HEK293 (cell line): ENCODE measurements at regions not wholly inside any gene's neighbourhood (a gene's known extent, or its start where the extent isn't known, plus 50 kb on each side); places are given as distances from the start of the nearest gene placed in this dataset.

Experiments used
- CTCF ChIA-PET: fragments of 350-600 bp; formaldehyde crosslinking; extraction: SDS; loops from one replicate; lab custom pipeline; 2021; ENCODE audit warnings: antibody characterized with exemption; lab: Yijun Ruan, JAX
- POLR2A ChIA-PET: fragments of 300-600 bp; formaldehyde crosslinking; extraction: SDS; loops from one replicate; lab custom pipeline; 2020; ENCODE audit warnings: antibody characterized with exemption, inconsistent platforms; lab: Yijun Ruan, JAX
- H3K27ac ChIP-seq: fragments of 200-500 bp; sonication (Bioruptor generic); 2 replicates; pipeline ENCODE4 v1.5.1; 2014; ENCODE audit warnings: low read depth, low read length, control low read depth, inconsistent platforms; ENCODE audit errors: extremely low read depth
- H3K36me3 ChIP-seq, 2 experiments: fragments of 200-500 bp in 1 of 2; sonication (Bioruptor generic) in 1 of 2; 1 replicate in 1 of 2; 2 replicates in 1 of 2; pipeline ENCODE4 v1.5.1; 2014 to 2017; ENCODE audit warnings: inconsistent platforms in 2 of 2, low read length in 2 of 2; ENCODE audit not compliant: control insufficient read depth in 2 of 2, insufficient read depth in 1 of 2
- H3K4me1 ChIP-seq: fragments of 200-500 bp; sonication (Bioruptor generic); 2 replicates; pipeline ENCODE4 v1.5.1; 2014; ENCODE audit warnings: mild to moderate bottlenecking, low read length, inconsistent platforms; ENCODE audit not compliant: control insufficient read depth, insufficient read depth
- H3K4me3 ChIP-seq: 2 replicates; pipeline ENCODE4 v1.5.1; 2011; ENCODE audit warnings: low read depth, mild to moderate bottlenecking, control low read depth, low read length, moderate library complexity
- H3K9me3 ChIP-seq: fragments of 200-500 bp; sonication (Bioruptor generic); 2 replicates; pipeline ENCODE4 v1.5.1; 2014; ENCODE audit warnings: low read depth, low read length, inconsistent platforms; ENCODE audit not compliant: control insufficient read depth, insufficient read depth
- GFI1B ChIP-seq: fragments of 450-650 bp; formaldehyde crosslinking; IDR thresholded peaks from 2 replicates; pipeline ENCODE4 v1.5.1; 2016; ENCODE audit warnings: missing biosample characterization, missing genetic modification characterization
- GLIS1 ChIP-seq: fragments of 450-650 bp; formaldehyde crosslinking; IDR thresholded peaks from 2 replicates; pipeline ENCODE4 v1.5.1; 2016; ENCODE audit warnings: missing biosample characterization, missing genetic modification characterization
- PRDM1 ChIP-seq: fragments of 450-650 bp; formaldehyde crosslinking; IDR thresholded peaks from 2 replicates; pipeline ENCODE4; 2016; ENCODE audit warnings: missing biosample characterization, missing genetic modification characterization
- PRDM10 ChIP-seq: fragments of 450-650 bp; formaldehyde crosslinking; IDR thresholded peaks from 2 replicates; pipeline ENCODE4 v1.5.1; 2016; ENCODE audit warnings: missing biosample characterization, missing genetic modification characterization
- SP2 ChIP-seq: fragments of 450-650 bp; formaldehyde crosslinking; IDR thresholded peaks from 2 replicates; pipeline ENCODE4 v1.5.1; 2016; ENCODE audit warnings: missing biosample characterization, missing genetic modification characterization
- ZBTB7A ChIP-seq: fragments of 450-650 bp; formaldehyde crosslinking; IDR thresholded peaks from 2 replicates; pipeline ENCODE4 v1.5.1; 2016; ENCODE audit warnings: low read depth, missing biosample characterization, missing genetic modification characterization
- ZFHX2 ChIP-seq: fragments of 450-650 bp; formaldehyde crosslinking; conservative IDR thresholded peaks from 2 replicates; pipeline ENCODE4 v1.5.1; 2016; ENCODE audit warnings: missing biosample characterization, missing genetic modification characterization
- ZIC2 ChIP-seq: fragments of 450-650 bp; formaldehyde crosslinking; IDR thresholded peaks from 2 replicates; pipeline ENCODE4 v1.5.1; 2016; ENCODE audit warnings: missing biosample characterization, missing genetic modification characterization
- ZNF132 ChIP-seq: fragments of 450-650 bp; formaldehyde crosslinking; IDR thresholded peaks from 2 replicates; pipeline ENCODE4 v1.5.1; 2017; ENCODE audit warnings: missing biosample characterization, missing genetic modification characterization, borderline replicate concordance
- ZNF16 ChIP-seq: fragments of 450-650 bp; formaldehyde crosslinking; IDR thresholded peaks from 2 replicates; pipeline ENCODE4 v1.5.1; 2016; ENCODE audit warnings: low read depth, missing biosample characterization, missing genetic modification characterization
- ZNF292 ChIP-seq: fragments of 450-650 bp; formaldehyde crosslinking; IDR thresholded peaks from 2 replicates; pipeline ENCODE4 v1.5.1; 2016; ENCODE audit warnings: low read depth, missing biosample characterization, missing genetic modification characterization, borderline replicate concordance
- ZNF311 ChIP-seq: fragments of 450-650 bp; formaldehyde crosslinking; IDR thresholded peaks from 2 replicates; pipeline ENCODE4 v1.5.1; 2017; ENCODE audit warnings: missing biosample characterization, missing genetic modification characterization, borderline replicate concordance
- ZNF433 ChIP-seq: fragments of 450-650 bp; formaldehyde crosslinking; IDR thresholded peaks from 2 replicates; pipeline ENCODE4 v1.5.1; 2016; ENCODE audit warnings: missing biosample characterization, missing genetic modification characterization, low read depth
- ZNF514 ChIP-seq: fragments of 450-650 bp; formaldehyde crosslinking; IDR thresholded peaks from 2 replicates; pipeline ENCODE4 v1.5.1; 2016; ENCODE audit warnings: missing biosample characterization, missing genetic modification characterization
- ZNF555 ChIP-seq: fragments of 450-650 bp; formaldehyde crosslinking; conservative IDR thresholded peaks from 2 replicates; pipeline ENCODE4 v1.5.1; 2017; ENCODE audit warnings: missing biosample characterization, mild to moderate bottlenecking, missing genetic modification characterization, inconsistent platforms
- ZNF561 ChIP-seq: fragments of 450-650 bp; IDR thresholded peaks from 2 replicates; pipeline ENCODE4 v1.5.1; 2018; ENCODE audit warnings: missing biosample characterization, missing genetic modification characterization, borderline replicate concordance
- ZNF571 ChIP-seq: fragments of 450-650 bp; formaldehyde crosslinking; IDR thresholded peaks from 2 replicates; pipeline ENCODE4 v1.5.0; 2017; ENCODE audit warnings: missing biosample characterization, missing genetic modification characterization
- ZNF629 ChIP-seq: fragments of 450-650 bp; formaldehyde crosslinking; IDR thresholded peaks from 2 replicates; pipeline ENCODE4 v1.5.1; 2017; ENCODE audit warnings: missing biosample characterization, missing genetic modification characterization
- ZNF701 ChIP-seq: fragments of 450-650 bp; formaldehyde crosslinking; IDR thresholded peaks from 2 replicates; pipeline ENCODE4 v1.5.1; 2016; ENCODE audit warnings: missing biosample characterization, missing genetic modification characterization
- ZNF768 ChIP-seq: fragments of 450-650 bp; formaldehyde crosslinking; IDR thresholded peaks from 2 replicates; pipeline ENCODE4 v1.5.1; 2018; ENCODE audit warnings: missing biosample characterization, mild to moderate bottlenecking, missing genetic modification characterization
- ZNF785 ChIP-seq: fragments of 450-650 bp; formaldehyde crosslinking; IDR thresholded peaks from 2 replicates; pipeline ENCODE4 v1.5.1; 2016; ENCODE audit warnings: missing biosample characterization, missing genetic modification characterization
- TF ChIP-seq, protein P1 (sequence below): fragments of 450-650 bp; formaldehyde crosslinking; IDR thresholded peaks from 2 replicates; pipeline ENCODE4 v1.5.1; 2016; ENCODE audit warnings: missing biosample characterization, missing genetic modification characterization, borderline replicate concordance
- TF ChIP-seq, protein P2 (sequence below): fragments of 450-650 bp; formaldehyde crosslinking; IDR thresholded peaks from 2 replicates; pipeline ENCODE4 v1.5.1; 2016; ENCODE audit warnings: missing biosample characterization, missing genetic modification characterization
- TF ChIP-seq, protein P3 (sequence below): fragments of 450-650 bp; formaldehyde crosslinking; IDR thresholded peaks from 2 replicates; pipeline ENCODE4 v1.5.1; 2016; ENCODE audit warnings: missing biosample characterization, missing genetic modification characterization

- POLR2A ChIA-PET = no interaction called here
Observed at GRCh38 chr1:47550929-47551328, 113.1 kb downstream of the FOXD2 start.

GRCh38 chr1:47551971-47552528 lies 114.2 kb downstream of the FOXD2 start:
- H3K27ac ChIP-seq = no peak overlapping the region
- H3K4me1 ChIP-seq = peaks cover 4% of the 10 kb centered on the region
- no peak overlapping the region for H3K4me3 ChIP-seq
- H3K36me3 ChIP-seq = no peaks in the 10 kb centered on the region
- POLR2A ChIA-PET = no interaction called here
- no peaks in the 10 kb centered on the region for H3K9me3 ChIP-seq
- CTCF ChIA-PET = interaction anchor here (1.9 kb wide), 1 partner anchor 174 kb away, joined by 12 read pairs; no protein-coding TSS in a partner anchor
- TF ChIP-seq ZIC2 (peak; percentile 67), ZNF555 (tag by site-specific recombination) (no peak), ZNF311 (tag by site-specific recombination) (no peak), SP2 (no peak), ZNF571 (tag by site-specific recombination) (no peak), ZNF132 (tag by site-specific recombination) (no peak), ZNF433 (tag by site-specific recombination) (no peak), ZNF785 (tag by site-specific recombination) (no peak), GFI1B (tag by site-specific recombination) (no peak), PRDM10 (tag by site-specific recombination) (no peak), ZNF561 (tag by site-specific recombination) (no peak), ZNF768 (no peak), ZNF629 (tag by site-specific recombination) (no peak), ZFHX2 (tag by site-specific recombination) (peak; percentile 89), ZBTB7A (tag by site-specific recombination) (no peak), ZNF292 (no peak)
- TF ChIP-seq, protein P1, sequence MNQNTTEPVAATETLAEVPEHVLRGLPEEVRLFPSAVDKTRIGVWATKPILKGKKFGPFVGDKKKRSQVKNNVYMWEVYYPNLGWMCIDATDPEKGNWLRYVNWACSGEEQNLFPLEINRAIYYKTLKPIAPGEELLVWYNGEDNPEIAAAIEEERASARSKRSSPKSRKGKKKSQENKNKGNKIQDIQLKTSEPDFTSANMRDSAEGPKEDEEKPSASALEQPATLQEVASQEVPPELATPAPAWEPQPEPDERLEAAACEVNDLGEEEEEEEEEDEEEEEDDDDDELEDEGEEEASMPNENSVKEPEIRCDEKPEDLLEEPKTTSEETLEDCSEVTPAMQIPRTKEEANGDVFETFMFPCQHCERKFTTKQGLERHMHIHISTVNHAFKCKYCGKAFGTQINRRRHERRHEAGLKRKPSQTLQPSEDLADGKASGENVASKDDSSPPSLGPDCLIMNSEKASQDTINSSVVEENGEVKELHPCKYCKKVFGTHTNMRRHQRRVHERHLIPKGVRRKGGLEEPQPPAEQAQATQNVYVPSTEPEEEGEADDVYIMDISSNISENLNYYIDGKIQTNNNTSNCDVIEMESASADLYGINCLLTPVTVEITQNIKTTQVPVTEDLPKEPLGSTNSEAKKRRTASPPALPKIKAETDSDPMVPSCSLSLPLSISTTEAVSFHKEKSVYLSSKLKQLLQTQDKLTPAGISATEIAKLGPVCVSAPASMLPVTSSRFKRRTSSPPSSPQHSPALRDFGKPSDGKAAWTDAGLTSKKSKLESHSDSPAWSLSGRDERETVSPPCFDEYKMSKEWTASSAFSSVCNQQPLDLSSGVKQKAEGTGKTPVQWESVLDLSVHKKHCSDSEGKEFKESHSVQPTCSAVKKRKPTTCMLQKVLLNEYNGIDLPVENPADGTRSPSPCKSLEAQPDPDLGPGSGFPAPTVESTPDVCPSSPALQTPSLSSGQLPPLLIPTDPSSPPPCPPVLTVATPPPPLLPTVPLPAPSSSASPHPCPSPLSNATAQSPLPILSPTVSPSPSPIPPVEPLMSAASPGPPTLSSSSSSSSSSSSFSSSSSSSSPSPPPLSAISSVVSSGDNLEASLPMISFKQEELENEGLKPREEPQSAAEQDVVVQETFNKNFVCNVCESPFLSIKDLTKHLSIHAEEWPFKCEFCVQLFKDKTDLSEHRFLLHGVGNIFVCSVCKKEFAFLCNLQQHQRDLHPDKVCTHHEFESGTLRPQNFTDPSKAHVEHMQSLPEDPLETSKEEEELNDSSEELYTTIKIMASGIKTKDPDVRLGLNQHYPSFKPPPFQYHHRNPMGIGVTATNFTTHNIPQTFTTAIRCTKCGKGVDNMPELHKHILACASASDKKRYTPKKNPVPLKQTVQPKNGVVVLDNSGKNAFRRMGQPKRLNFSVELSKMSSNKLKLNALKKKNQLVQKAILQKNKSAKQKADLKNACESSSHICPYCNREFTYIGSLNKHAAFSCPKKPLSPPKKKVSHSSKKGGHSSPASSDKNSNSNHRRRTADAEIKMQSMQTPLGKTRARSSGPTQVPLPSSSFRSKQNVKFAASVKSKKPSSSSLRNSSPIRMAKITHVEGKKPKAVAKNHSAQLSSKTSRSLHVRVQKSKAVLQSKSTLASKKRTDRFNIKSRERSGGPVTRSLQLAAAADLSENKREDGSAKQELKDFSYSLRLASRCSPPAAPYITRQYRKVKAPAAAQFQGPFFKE (tag by site-specific recombination) = no peak
- TF ChIP-seq, protein P2, sequence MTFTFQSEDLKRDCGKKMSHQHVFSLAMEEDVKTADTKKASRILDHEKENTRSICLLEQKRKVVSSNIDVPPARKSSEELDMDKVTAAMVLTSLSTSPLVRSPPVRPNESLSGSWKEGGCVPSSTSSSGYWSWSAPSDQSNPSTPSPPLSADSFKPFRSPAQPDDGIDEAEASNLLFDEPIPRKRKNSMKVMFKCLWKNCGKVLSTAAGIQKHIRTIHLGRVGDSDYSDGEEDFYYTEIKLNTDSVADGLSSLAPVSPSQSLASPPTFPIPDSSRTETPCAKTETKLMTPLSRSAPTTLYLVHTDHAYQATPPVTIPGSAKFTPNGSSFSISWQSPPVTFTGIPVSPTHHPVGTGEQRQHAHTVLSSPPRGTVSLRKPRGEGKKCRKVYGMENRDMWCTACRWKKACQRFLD (tag by site-specific recombination) = no peak

More at GRCh38 chr1:47550929-47551328, 113.1 kb downstream of the FOXD2 start:
- Histone ChIP-seq H3K9me3 (no peaks in the 10 kb centered on the region), H3K4me1 (peaks cover 7% of the 10 kb centered on the region), H3K36me3 (no peaks in the 10 kb centered on the region), H3K4me3 (no peak overlapping the region), H3K27ac (no peak overlapping the region)
- CTCF ChIA-PET = interaction anchor here (0.6 to 1.9 kb wide), 2 partner anchors 120 to 175 kb away, joined by 4 to 12 read pairs; no protein-coding TSS in a partner anchor
- TF ChIP-seq ZNF16 (tag by site-specific recombination) (no peak), PRDM1 (no peak), ZNF701 (tag by site-specific recombination) (no peak), GLIS1 (tag by site-specific recombination) (0 out of 2 replicates have a peak, but pooled peaks have one; percentile 20), ZNF514 (tag by site-specific recombination) (no peak)
- TF ChIP-seq, protein P3, sequence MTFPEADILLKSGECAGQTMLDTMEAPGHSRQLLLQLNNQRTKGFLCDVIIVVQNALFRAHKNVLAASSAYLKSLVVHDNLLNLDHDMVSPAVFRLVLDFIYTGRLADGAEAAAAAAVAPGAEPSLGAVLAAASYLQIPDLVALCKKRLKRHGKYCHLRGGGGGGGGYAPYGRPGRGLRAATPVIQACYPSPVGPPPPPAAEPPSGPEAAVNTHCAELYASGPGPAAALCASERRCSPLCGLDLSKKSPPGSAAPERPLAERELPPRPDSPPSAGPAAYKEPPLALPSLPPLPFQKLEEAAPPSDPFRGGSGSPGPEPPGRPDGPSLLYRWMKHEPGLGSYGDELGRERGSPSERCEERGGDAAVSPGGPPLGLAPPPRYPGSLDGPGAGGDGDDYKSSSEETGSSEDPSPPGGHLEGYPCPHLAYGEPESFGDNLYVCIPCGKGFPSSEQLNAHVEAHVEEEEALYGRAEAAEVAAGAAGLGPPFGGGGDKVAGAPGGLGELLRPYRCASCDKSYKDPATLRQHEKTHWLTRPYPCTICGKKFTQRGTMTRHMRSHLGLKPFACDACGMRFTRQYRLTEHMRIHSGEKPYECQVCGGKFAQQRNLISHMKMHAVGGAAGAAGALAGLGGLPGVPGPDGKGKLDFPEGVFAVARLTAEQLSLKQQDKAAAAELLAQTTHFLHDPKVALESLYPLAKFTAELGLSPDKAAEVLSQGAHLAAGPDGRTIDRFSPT (tag by site-specific recombination) = no peak
- TF ChIP-seq, all 188 proteins: peak for 1
